Cardiac fibroblast (primary cell): ENCODE measurements at regions not wholly inside any gene's neighbourhood (a gene's known extent, or its start where the extent isn't known, plus 50 kb on each side); places are given as distances from the start of the nearest gene placed in this dataset.

Source experiments
- DNase-seq, 2 donors: peaks; one replicate each; pipeline versions ENCODE4 v3.0.0 to v3.0.0-alpha.2; 2010; ENCODE audit warnings: low read depth in 2 of 2
- H3K4me3 ChIP-seq, 2 donors: replicated peaks in 1 of 2; 1 replicate in 1 of 2; 2 replicates in 1 of 2; pipeline ENCODE4 v1.5.1; 2011; ENCODE audit warnings: low read depth in 2 of 2, low read length in 2 of 2, mild to moderate bottlenecking in 2 of 2, moderate library complexity in 1 of 2
- TF ChIP-seq, protein P1 (sequence below): IDR thresholded peaks from one replicate; pipeline ENCODE4 v1.5.1; 2011; ENCODE audit warnings: low read depth, mild to moderate bottlenecking, low read length, inconsistent platforms

DNA sequence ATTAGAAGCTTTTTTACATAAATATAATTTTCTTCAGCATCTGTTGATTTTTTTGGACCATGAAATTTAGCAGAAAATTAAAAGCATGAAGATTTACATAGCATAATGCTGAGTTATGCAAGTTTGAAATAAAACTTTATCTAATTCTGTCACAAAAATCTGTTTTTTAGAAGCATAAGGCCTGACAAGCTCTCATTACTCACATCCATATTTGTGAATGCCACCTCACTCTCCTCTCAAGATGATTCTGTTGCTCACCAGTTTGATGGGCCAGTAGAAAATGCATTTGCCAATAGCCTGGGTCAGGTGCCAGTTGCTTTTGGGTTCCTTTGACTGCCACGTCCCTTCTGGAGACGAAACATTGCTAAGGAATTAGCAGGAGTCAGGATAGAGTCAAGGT lies 181.5 kb upstream of the ATP2B1 start:
- no peak overlapping the region for H3K4me3 ChIP-seq
- TF ChIP-seq, protein P1, sequence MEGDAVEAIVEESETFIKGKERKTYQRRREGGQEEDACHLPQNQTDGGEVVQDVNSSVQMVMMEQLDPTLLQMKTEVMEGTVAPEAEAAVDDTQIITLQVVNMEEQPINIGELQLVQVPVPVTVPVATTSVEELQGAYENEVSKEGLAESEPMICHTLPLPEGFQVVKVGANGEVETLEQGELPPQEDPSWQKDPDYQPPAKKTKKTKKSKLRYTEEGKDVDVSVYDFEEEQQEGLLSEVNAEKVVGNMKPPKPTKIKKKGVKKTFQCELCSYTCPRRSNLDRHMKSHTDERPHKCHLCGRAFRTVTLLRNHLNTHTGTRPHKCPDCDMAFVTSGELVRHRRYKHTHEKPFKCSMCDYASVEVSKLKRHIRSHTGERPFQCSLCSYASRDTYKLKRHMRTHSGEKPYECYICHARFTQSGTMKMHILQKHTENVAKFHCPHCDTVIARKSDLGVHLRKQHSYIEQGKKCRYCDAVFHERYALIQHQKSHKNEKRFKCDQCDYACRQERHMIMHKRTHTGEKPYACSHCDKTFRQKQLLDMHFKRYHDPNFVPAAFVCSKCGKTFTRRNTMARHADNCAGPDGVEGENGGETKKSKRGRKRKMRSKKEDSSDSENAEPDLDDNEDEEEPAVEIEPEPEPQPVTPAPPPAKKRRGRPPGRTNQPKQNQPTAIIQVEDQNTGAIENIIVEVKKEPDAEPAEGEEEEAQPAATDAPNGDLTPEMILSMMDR: no peak
- DNase-seq: peak in 1 of 2 donors; percentile 10

DNA sequence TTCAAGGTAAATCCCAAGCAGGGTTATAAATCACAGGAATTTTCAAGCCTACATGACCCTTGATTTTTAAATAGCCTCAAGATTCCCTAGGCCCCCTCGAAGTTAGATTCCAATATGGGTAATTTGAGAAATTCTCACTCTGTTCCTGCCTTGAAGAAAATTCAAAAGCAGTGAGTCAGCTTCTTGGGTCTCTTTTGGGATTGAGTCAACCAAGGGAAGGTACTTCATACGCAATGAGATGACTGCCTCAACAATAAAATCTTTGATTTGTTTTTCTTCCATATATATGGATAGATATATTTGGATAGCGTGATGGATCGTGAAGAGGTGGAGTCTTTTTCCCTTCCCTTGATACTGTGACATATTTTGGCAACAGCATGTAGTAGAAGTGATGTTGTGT lies 180.4 kb upstream of the ATP2B1 start:
- TF ChIP-seq, protein P1: no peak
- no peak overlapping the region for H3K4me3 ChIP-seq
- DNase-seq: peak in 1 of 2 donors; percentile 76

DNA sequence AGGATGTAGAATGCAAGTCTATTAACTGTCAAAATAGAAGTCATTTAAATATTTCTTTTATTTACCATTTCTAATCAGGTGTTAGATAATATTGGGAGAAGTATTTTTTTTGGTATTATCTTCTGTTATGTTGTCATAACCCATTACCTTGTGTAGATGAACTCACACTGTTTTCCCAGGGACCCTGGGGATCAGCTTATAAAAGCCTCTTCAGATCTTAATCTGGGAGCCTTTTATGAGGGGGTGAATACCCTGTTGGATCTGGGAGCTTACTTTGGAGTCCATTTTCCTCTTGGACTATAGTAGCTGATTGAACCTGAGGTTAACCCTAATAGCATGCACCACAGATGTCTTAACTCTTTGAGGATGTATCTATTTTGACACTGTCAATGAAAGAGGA lies 176.3 kb upstream of the ATP2B1 start:
- H3K4me3 ChIP-seq: no peak overlapping the region
- TF ChIP-seq, protein P1: no peak
- no peak for DNase-seq

DNA sequence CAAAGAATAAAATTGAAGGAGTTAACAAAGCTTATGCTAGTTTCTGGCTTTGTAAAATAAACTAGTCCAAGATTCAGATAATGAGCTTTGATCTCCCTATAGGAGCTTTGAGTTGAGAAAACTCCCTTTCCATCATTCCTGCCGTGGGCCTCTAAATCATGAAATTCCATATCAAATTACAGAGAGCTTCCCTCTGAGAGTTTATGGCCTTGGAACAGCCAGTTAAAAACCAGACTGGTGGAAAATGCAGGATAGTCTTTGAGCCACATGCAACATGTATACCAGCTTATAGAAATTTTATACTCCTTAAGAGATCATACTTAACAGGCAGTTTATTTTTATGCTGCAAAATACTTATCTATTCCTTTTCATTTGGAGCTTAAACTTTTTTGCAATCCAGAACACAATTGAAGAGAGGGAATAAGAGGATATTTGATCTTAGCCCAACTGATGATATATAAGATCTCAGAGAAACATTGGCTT lies 175.8 kb upstream of the ATP2B1 start:
- H3K4me3 ChIP-seq: no peak overlapping the region
- no peak for DNase-seq
- TF ChIP-seq, protein P1: no peak

DNA sequence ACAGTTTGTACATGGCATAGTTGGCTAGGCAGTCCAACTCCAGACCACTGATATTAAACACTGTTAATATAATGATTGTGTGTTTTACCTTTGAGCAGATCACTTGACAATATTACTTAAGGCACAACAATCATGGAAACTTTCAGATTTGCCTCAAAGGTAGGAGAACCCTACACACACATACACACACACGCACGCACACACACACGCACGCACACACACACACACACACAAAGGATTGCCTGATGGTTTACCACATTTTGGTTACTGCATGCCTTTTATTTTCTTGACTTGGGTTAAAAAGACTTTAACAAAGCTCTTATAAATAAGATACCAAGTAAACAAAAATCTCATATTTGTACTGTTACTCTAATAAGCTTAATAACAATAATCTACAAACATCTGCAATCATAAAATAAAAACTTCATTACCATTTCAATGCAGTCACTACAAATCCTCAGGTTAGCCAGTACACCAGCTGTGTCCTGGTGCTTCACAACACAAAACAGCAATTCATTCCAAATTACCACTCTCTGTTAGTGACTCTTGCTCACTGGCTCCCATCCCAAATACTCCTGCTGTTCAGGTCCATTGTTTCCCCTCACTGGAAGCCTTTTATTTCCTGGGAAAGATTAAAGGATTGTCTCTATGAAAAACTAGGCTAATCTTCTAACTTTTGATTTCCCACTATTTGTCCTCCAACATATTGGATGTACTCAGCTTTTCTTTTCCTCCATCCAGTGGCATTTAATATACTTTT lies 175.2 kb upstream of the ATP2B1 start:
- DNase-seq: peak; percentile 31 to 56
- H3K4me3 ChIP-seq: no peak overlapping the region
- TF ChIP-seq, protein P1: no peak

DNA sequence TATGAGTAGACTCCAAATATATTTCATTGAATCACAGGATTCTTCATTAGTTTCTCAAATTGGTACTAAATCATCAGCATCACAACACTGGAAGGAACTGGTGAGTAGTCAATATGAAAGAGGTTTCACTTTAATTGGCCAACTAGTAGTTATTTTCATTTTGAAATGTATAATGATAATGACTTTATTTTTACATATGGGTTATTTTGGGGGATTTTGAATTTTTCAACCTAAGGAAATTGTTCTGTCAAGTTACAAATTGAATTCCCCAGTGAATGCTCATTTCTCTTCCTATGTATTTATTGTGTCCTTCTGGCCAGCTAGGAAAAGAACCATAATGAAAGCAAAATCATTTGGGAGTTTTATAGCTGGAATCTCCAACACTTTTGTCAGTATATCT lies 174.2 kb upstream of the ATP2B1 start:
- TF ChIP-seq, protein P1: no peak
- H3K4me3 ChIP-seq: no peak overlapping the region
- DNase-seq: no peak
